Sigmoid colon (tissue), 6 donors: ENCODE measurements at regions not wholly inside any gene's neighbourhood (a gene's known extent, or its start where the extent isn't known, plus 50 kb on each side); places are given as distances from the start of the nearest gene placed in this dataset.

Source experiments
- DNase-seq: peaks from one replicate; pipeline ENCODE4 v3.0.0-alpha.2; 2019
- H3K27ac ChIP-seq, 4 donors: fragments of 200-600 bp; sonication (generic); one replicate each; pipeline ENCODE4 v1.5.1; 2016 to 2019; ENCODE audit warnings: mild to moderate bottlenecking in 1 of 4
- H3K27me3 ChIP-seq, 3 donors: fragments of 200-600 bp; sonication (generic); one replicate each; pipeline ENCODE4 v1.5.1; 2019; ENCODE audit warnings: mild to moderate bottlenecking in 1 of 3
- H3K36me3 ChIP-seq, 4 donors: fragments of 200-600 bp; sonication (generic); one replicate each; pipeline ENCODE4 v1.5.1; 2016 to 2019
- H3K4me1 ChIP-seq, 4 donors: fragments of 200-600 bp; sonication (generic); one replicate each; pipeline ENCODE4 v1.5.1; 2017 to 2019
- H3K4me3 ChIP-seq, 4 donors: fragments of 200-600 bp; sonication (generic); one replicate each; pipeline ENCODE4 v1.5.1; 2017 to 2019; ENCODE audit warnings: mild to moderate bottlenecking in 2 of 4, moderate library complexity in 1 of 4
- H3K9me3 ChIP-seq, 4 donors: fragments of 200-600 bp in 3 of 4; sonication (generic) in 3 of 4; one replicate each; pipeline versions ENCODE4 v1.5.1 to v1.6.1; 2013 to 2019
- CTCF ChIP-seq, 4 experiments: fragments of 450-650 bp in 3 of 4; fragments of 200-600 bp in 1 of 4; IDR thresholded peaks; one replicate each; pipeline ENCODE4 v1.5.1; 2016 to 2019; ENCODE audit warnings: antibody characterized with exemption in 4 of 4, mild to moderate bottlenecking in 3 of 4, moderate library complexity in 2 of 4
- EP300 ChIP-seq, 4 donors: sonication (generic); formaldehyde crosslinking; IDR thresholded peaks; one replicate each; pipeline ENCODE4 v1.6.1; 2017; ENCODE audit warnings: antibody characterized with exemption in 4 of 4
- POLR2A ChIP-seq, 2 donors: fragments of 450-650 bp; IDR thresholded peaks; one replicate each; pipeline ENCODE4 v1.6.1; 2016; ENCODE audit warnings: antibody characterized with exemption in 2 of 2, mild to moderate bottlenecking in 2 of 2, moderate library complexity in 2 of 2
- POLR2AphosphoS5 ChIP-seq, 4 donors: sonication (generic); formaldehyde crosslinking; IDR thresholded peaks; one replicate each; pipeline ENCODE4 v1.6.1; 2017; ENCODE audit warnings: antibody characterized with exemption in 4 of 4
- WGBS, 2 donors: extraction: QIAGEN DNeasy Blood & Tissue Kit; methylation state at CpG; one replicate each; pipeline ENCODE4 v1.1.7; 2013; 5-methylcytosine and 5-hydroxymethylcytosine counted together
- intact Hi-C: fragments of 100-400 bp; cut with DNase I; formaldehyde crosslinking; loops from one replicate; pipeline ENCODE4 v1.15.1; 2023
- donor health status: healthy with polysubstance abuse.
- donor health status: healthy.

GRCh38 chr10:130443066-130443465, 306.9 kb downstream of the GLRX3 start:
- DNase-seq, result peak; percentile 26
- 20 to 41% methylated on average over 7 of the region's 7 CpGs for WGBS, 2 donors
- H3K9me3 ChIP-seq, result no peaks in the 10 kb centered on the region
- intact Hi-C loops, result no loop called here
- no peak overlapping the region for H3K27ac ChIP-seq
- peaks cover 0 to 4% (median 0%) of the 10 kb centered on the region in 3 donors for H3K27me3 ChIP-seq
- no peak for TF ChIP-seq POLR2AphosphoS5 (IDR thresholded peaks at IDR 0.05)
- no peak for TF ChIP-seq CTCF (IDR thresholded peaks at IDR 0.05)
- no peak for TF ChIP-seq POLR2A (IDR thresholded peaks at IDR 0.05)
- TF ChIP-seq EP300 (IDR thresholded peaks at IDR 0.05), result no peak
- no peaks in the 10 kb centered on the region for H3K36me3 ChIP-seq
- no peaks in the 10 kb centered on the region for H3K4me1 ChIP-seq
- no peak overlapping the region for H3K4me3 ChIP-seq

GRCh38 chr10:130453036-130453720, 317.0 kb downstream of the GLRX3 start:
- no peak for TF ChIP-seq POLR2A (IDR thresholded peaks at IDR 0.05)
- TF ChIP-seq CTCF (IDR thresholded peaks at IDR 0.05), result no peak
- TF ChIP-seq POLR2AphosphoS5 (IDR thresholded peaks at IDR 0.05), result no peak
- TF ChIP-seq EP300 (IDR thresholded peaks at IDR 0.05), result no peak
- DNase-seq, result peak; percentile 41
- Histone ChIP-seq H3K36me3 (no peaks in the 10 kb centered on the region), H3K9me3 (no peaks in the 10 kb centered on the region), H3K4me1 (no peaks in the 10 kb centered on the region), H3K4me3 (no peak overlapping the region), H3K27ac (no peak overlapping the region), H3K27me3 (no peaks in the 10 kb centered on the region)
- WGBS, 2 donors, result 90 to 93% methylated on average over 21 of the region's 21 CpGs
- intact Hi-C loops, result no loop called here

GRCh38 chr10:130453721-130454542, 317.7 kb downstream of the GLRX3 start:
- WGBS, 2 donors, result 82 to 83% methylated on average over 17 of the region's 17 CpGs
- no peaks in the 10 kb centered on the region for H3K9me3 ChIP-seq
- DNase-seq, result no peak
- TF ChIP-seq CTCF (IDR thresholded peaks at IDR 0.05), result no peak
- TF ChIP-seq POLR2AphosphoS5 (IDR thresholded peaks at IDR 0.05), result no peak
- TF ChIP-seq EP300 (IDR thresholded peaks at IDR 0.05), result no peak
- TF ChIP-seq POLR2A (IDR thresholded peaks at IDR 0.05), result no peak
- H3K36me3 ChIP-seq, result no peaks in the 10 kb centered on the region
- H3K4me3 ChIP-seq, result no peak overlapping the region
- H3K4me1 ChIP-seq, result no peaks in the 10 kb centered on the region
- no peaks in the 10 kb centered on the region for H3K27me3 ChIP-seq
- H3K27ac ChIP-seq, result no peak overlapping the region
- intact Hi-C loops, result no loop called here

GRCh38 chr10:130454543-130455000, 318.4 kb downstream of the GLRX3 start:
- WGBS, 2 donors, result 86 to 92% methylated on average over 7 of the region's 7 CpGs
- intact Hi-C loops, result no loop called here
- no peaks in the 10 kb centered on the region for H3K9me3 ChIP-seq
- no peak overlapping the region for H3K27ac ChIP-seq
- no peaks in the 10 kb centered on the region for H3K36me3 ChIP-seq
- DNase-seq, result no peak
- TF ChIP-seq POLR2AphosphoS5 (IDR thresholded peaks at IDR 0.05), result no peak
- no peak for TF ChIP-seq CTCF (IDR thresholded peaks at IDR 0.05)
- no peak for TF ChIP-seq POLR2A (IDR thresholded peaks at IDR 0.05)
- no peak for TF ChIP-seq EP300 (IDR thresholded peaks at IDR 0.05)
- H3K4me3 ChIP-seq, result no peak overlapping the region
- no peaks in the 10 kb centered on the region for H3K4me1 ChIP-seq
- no peaks in the 10 kb centered on the region for H3K27me3 ChIP-seq
